Testis (tissue), 2 donors: ENCODE measurements at regions not wholly inside any gene's neighbourhood (a gene's known extent, or its start where the extent isn't known, plus 50 kb on each side); places are given as distances from the start of the nearest gene placed in this dataset.

Experiments
- DNase-seq: peaks from one replicate; pipeline ENCODE4 v3.0.0-alpha.2; 2019
- H3K27ac ChIP-seq, 2 donors: fragments of 200-600 bp; sonication (generic); one replicate each; pipeline ENCODE4 v1.5.1; 2019
- H3K27me3 ChIP-seq: fragments of 200-600 bp; sonication (generic); one replicate; pipeline ENCODE4 v1.5.1; 2019
- H3K36me3 ChIP-seq: fragments of 200-600 bp; sonication (generic); one replicate; pipeline ENCODE4 v1.5.1; 2017; ENCODE audit warnings: low read depth; ENCODE audit errors: missing control alignments
- H3K4me1 ChIP-seq: fragments of 200-600 bp; sonication (generic); one replicate; pipeline ENCODE4 v1.5.1; 2019
- H3K4me3 ChIP-seq, 2 donors: fragments of 200-600 bp; sonication (generic); one replicate each; pipeline ENCODE4 v1.5.1; 2017 to 2019
- H3K9me3 ChIP-seq: fragments of 200-600 bp; sonication (generic); one replicate; pipeline ENCODE4 v1.5.1; 2017
- CTCF ChIP-seq, 3 experiments: fragments of 450-650 bp in 2 of 3; fragments of 200-600 bp in 1 of 3; sonication (generic) in 1 of 3; IDR thresholded peaks; one replicate each; pipeline ENCODE4 v1.5.1; 2016 to 2019; ENCODE audit warnings: antibody characterized with exemption in 3 of 3, mild to moderate bottlenecking in 2 of 3, moderate library complexity in 1 of 3
- POLR2A ChIP-seq: fragments of 450-650 bp; IDR thresholded peaks from one replicate; pipeline ENCODE4 v1.6.1; 2017; ENCODE audit warnings: antibody characterized with exemption, mild to moderate bottlenecking, moderate library complexity
- WGBS, 2 donors: methylation state at CpG; one replicate each; pipeline ENCODE4 v1.1.5; 2018; 5-methylcytosine and 5-hydroxymethylcytosine counted together
- intact Hi-C: fragments of 100-400 bp; cut with DNase I; formaldehyde crosslinking; loops from one replicate; pipeline ENCODE4 v1.15.1; 2023; ENCODE audit warnings: low total_unique reads

GRCh38 chr13:26155568-26155967 is 66.5 kb downstream of the RNF6 start:
- Histone ChIP-seq H3K4me1 (no peaks in the 10 kb centered on the region), H3K36me3 (no peaks in the 10 kb centered on the region), H3K27me3 (no peaks in the 10 kb centered on the region), H3K4me3 (no peak overlapping the region), H3K27ac (no peak overlapping the region), H3K9me3 (no peaks in the 10 kb centered on the region)
- intact Hi-C loops, result no loop called here
- TF ChIP-seq CTCF (IDR thresholded peaks at IDR 0.05), result no peak
- no peak for TF ChIP-seq POLR2A
- no peak for DNase-seq
- 90 to 93% methylated on average over 7 of the region's 7 CpGs for WGBS, 2 donors

- intact Hi-C loops, result no loop called here
- H3K36me3 ChIP-seq, result no peaks in the 10 kb centered on the region
- 70 to 71% methylated on average over 4 of the region's 4 CpGs for WGBS, 2 donors
- no peaks in the 10 kb centered on the region for H3K27me3 ChIP-seq
- H3K9me3 ChIP-seq, result no peaks in the 10 kb centered on the region
- no peak for DNase-seq
- no peak overlapping the region for H3K4me3 ChIP-seq
- no peaks in the 10 kb centered on the region for H3K4me1 ChIP-seq
- TF ChIP-seq CTCF (IDR thresholded peaks at IDR 0.05) (no peak), POLR2A (no peak)
- H3K27ac ChIP-seq, result peak overlapping the region in 1 of 2 donors; percentile 30
These were observed 82.0 kb upstream of the SHISA2 start for GRCh38 chr13:26133851-26134250.

GRCh38 chr13:26133286-26133685 is 81.5 kb upstream of the SHISA2 start:
- no peak overlapping the region for H3K4me3 ChIP-seq
- no peak for DNase-seq
- H3K4me1 ChIP-seq, result no peaks in the 10 kb centered on the region
- H3K9me3 ChIP-seq, result no peaks in the 10 kb centered on the region
- TF ChIP-seq CTCF (IDR thresholded peaks at IDR 0.05) (no peak), POLR2A (no peak)
- peak overlapping the region in 1 of 2 donors; percentile 30 for H3K27ac ChIP-seq
- intact Hi-C loops, result no loop called here
- 31 to 35% methylated on average over 2 of the region's 2 CpGs for WGBS, 2 donors
- no peaks in the 10 kb centered on the region for H3K27me3 ChIP-seq
- no peaks in the 10 kb centered on the region for H3K36me3 ChIP-seq

- Histone ChIP-seq H3K9me3 (no peaks in the 10 kb centered on the region), H3K4me1 (no peaks in the 10 kb centered on the region), H3K36me3 (no peaks in the 10 kb centered on the region), H3K27ac (peak overlapping the region in 1 of 2 donors; percentile 30), H3K27me3 (no peaks in the 10 kb centered on the region), H3K4me3 (no peak overlapping the region)
- intact Hi-C loops, result no loop called here
- no peak for TF ChIP-seq POLR2A
- peak in 2 of 3 experiments; percentile 28 to 58 for TF ChIP-seq CTCF (IDR thresholded peaks at IDR 0.05)
- WGBS, 2 donors, result 52 to 65% methylated on average over 2 of the region's 2 CpGs
- peak; percentile 27 for DNase-seq
These were observed 80.9 kb upstream of the SHISA2 start for GRCh38 chr13:26132756-26133155.

- H3K9me3 ChIP-seq, result no peaks in the 10 kb centered on the region
- WGBS, 2 donors, result 90 to 94% methylated on average over 4 of the region's 4 CpGs
- intact Hi-C loops, result no loop called here
- no peaks in the 10 kb centered on the region for H3K36me3 ChIP-seq
- no peak overlapping the region for H3K27ac ChIP-seq
- TF ChIP-seq POLR2A (no peak), CTCF (IDR thresholded peaks at IDR 0.05) (no peak)
- no peaks in the 10 kb centered on the region for H3K4me1 ChIP-seq
- no peaks in the 10 kb centered on the region for H3K27me3 ChIP-seq
- no peak overlapping the region for H3K4me3 ChIP-seq
- no peak for DNase-seq
These were observed 76.9 kb upstream of the SHISA2 start for GRCh38 chr13:26128676-26129075.
